ENCODE measurements at regions not wholly inside any gene's neighbourhood (a gene's known extent, or its start where the extent isn't known, plus 50 kb on each side); places are given as distances from the start of the nearest gene placed in this dataset.

DNA sequence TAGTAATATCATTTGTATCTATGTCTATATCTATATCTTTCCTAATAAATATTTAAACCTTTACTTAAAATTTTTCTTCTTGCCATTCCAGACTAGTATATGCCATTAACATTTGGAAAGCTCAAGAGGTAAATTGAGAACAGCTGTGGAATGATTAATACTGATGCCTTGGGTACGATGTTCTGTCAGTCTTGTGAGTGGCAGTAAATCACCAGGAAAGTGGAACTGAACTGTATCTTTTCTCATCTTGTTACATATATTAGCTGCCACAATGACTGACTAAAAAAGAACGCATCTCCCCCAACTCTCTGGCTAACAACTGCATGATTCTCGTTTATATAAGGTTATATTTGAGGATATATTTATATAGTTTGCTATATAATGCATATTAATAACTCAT, 137.0 kb upstream of the ASCC3 start:
- TF ChIP-seq, protein P1, sequence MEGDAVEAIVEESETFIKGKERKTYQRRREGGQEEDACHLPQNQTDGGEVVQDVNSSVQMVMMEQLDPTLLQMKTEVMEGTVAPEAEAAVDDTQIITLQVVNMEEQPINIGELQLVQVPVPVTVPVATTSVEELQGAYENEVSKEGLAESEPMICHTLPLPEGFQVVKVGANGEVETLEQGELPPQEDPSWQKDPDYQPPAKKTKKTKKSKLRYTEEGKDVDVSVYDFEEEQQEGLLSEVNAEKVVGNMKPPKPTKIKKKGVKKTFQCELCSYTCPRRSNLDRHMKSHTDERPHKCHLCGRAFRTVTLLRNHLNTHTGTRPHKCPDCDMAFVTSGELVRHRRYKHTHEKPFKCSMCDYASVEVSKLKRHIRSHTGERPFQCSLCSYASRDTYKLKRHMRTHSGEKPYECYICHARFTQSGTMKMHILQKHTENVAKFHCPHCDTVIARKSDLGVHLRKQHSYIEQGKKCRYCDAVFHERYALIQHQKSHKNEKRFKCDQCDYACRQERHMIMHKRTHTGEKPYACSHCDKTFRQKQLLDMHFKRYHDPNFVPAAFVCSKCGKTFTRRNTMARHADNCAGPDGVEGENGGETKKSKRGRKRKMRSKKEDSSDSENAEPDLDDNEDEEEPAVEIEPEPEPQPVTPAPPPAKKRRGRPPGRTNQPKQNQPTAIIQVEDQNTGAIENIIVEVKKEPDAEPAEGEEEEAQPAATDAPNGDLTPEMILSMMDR (conservative IDR thresholded peaks at IDR 0.05; ENCODE audit: low read length) = no peak
- no peak for TF ChIP-seq EZH2phosphoT487 (IDR thresholded peaks at IDR 0.05; ENCODE audit: borderline replicate concordance, low read depth, low read length)

Data from OCI-LY7 (cell line).